BE2C (cell line): ENCODE measurements at regions not wholly inside any gene's neighbourhood (a gene's known extent, or its start where the extent isn't known, plus 50 kb on each side); places are given as distances from the start of the nearest gene placed in this dataset.

Experiments used
- DNase-seq: peaks from one replicate; pipeline ENCODE4 v3.0.0-alpha.2; 2020
- H3K27me3 ChIP-seq: fragments of 250-450 bp; sonication (Bioruptor Pico); 2 replicates; pipeline ENCODE4 v1.5.1; 2020; ENCODE audit warnings: mild to moderate bottlenecking
- H3K36me3 ChIP-seq: fragments of 250-450 bp; sonication (Bioruptor Pico); 2 replicates; pipeline ENCODE4 v1.5.1; 2020; ENCODE audit warnings: mild to moderate bottlenecking
- H3K4me1 ChIP-seq: fragments of 250-450 bp; sonication (Bioruptor Pico); 2 replicates; pipeline ENCODE4 v1.5.1; 2020
- H3K4me3 ChIP-seq: 2 replicates; pipeline ENCODE4 v1.5.1; 2011; ENCODE audit warnings: low read depth, low read length
- H3K9me3 ChIP-seq: fragments of 250-450 bp; sonication (Bioruptor Pico); 2 replicates; pipeline ENCODE4 v1.5.1; 2020
- CTCF ChIP-seq: IDR thresholded peaks from 2 replicates; pipeline ENCODE4 v1.5.1; 2012; ENCODE audit warnings: mild to moderate bottlenecking, low read depth, low read length

- Histone ChIP-seq H3K4me3 (no peak overlapping the region), H3K9me3 (no peaks in the 10 kb centered on the region), H3K27me3 (peaks cover 13% of the 10 kb centered on the region; the same call in 1 of the 2 replicates), H3K4me1 (no peaks in the 10 kb centered on the region), H3K36me3 (no peaks in the 10 kb centered on the region)
- no peak for DNase-seq
- TF ChIP-seq CTCF: no peak
These were observed 70.1 kb upstream of the MOCS2 start for GRCh38 chr5:53179691-53180090.

GRCh38 chr5:53180538-53180937 lies 71.0 kb upstream of the MOCS2 start:
- Histone ChIP-seq H3K4me1 (no peaks in the 10 kb centered on the region), H3K36me3 (no peaks in the 10 kb centered on the region), H3K4me3 (no peak overlapping the region), H3K27me3 (peaks cover 10% of the 10 kb centered on the region; the same call in 1 of the 2 replicates), H3K9me3 (no peaks in the 10 kb centered on the region)
- DNase-seq: no peak
- TF ChIP-seq CTCF: no peak

- no peak for DNase-seq
- Histone ChIP-seq H3K9me3 (no peaks in the 10 kb centered on the region), H3K27me3 (peaks cover 10% of the 10 kb centered on the region; the same call in 1 of the 2 replicates), H3K36me3 (no peaks in the 10 kb centered on the region), H3K4me1 (no peaks in the 10 kb centered on the region), H3K4me3 (no peak overlapping the region)
- TF ChIP-seq CTCF: no peak
These were observed 71.4 kb upstream of the MOCS2 start for GRCh38 chr5:53180991-53181390.

GRCh38 chr5:53183880-53184279 lies 74.3 kb upstream of the MOCS2 start:
- no peaks in the 10 kb centered on the region for H3K4me1 ChIP-seq
- no peaks in the 10 kb centered on the region for H3K36me3 ChIP-seq
- no peak for DNase-seq
- no peaks in the 10 kb centered on the region for H3K9me3 ChIP-seq
- no peak overlapping the region for H3K4me3 ChIP-seq
- TF ChIP-seq CTCF: no peak
- H3K27me3 ChIP-seq: peaks cover 2% of the 10 kb centered on the region; the same call in 1 of the 2 replicates

DNA sequence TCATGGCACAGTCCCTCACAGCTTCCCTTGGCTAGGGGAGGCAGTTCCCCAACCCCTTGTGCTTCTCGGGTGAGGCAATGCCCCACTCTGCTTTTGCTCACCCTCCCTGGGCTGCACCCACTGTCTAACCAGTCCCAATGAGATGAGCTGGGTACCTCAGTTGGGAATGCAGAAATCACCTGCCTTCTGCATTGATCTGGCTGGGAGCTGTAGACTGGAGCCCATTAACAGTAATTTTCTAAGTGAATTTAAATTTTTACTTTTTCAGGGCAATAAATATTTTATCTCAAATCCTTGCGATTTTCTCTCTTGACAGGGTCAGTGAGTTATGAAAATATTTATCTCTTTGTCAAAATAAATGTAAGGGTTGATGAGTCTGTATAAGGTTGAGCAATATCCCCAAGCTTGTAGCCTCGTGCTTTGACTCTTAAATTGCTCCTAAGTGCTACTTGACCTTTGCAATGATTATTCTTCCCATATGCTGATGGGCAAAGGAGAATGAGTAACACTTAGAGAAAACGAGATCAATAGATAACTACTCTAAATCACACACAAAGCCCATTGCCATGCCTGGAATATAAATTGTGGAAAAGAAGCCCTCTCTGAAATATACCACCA lies 82.1 kb upstream of the MOCS2 start:
- no peaks in the 10 kb centered on the region for H3K27me3 ChIP-seq
- no peak overlapping the region for H3K4me3 ChIP-seq
- H3K9me3 ChIP-seq: no peaks in the 10 kb centered on the region
- no peak for TF ChIP-seq CTCF
- H3K4me1 ChIP-seq: no peaks in the 10 kb centered on the region
- DNase-seq: no peak
- no peaks in the 10 kb centered on the region for H3K36me3 ChIP-seq

- H3K4me1 ChIP-seq: no peaks in the 10 kb centered on the region
- peaks cover 3% of the 10 kb centered on the region for H3K27me3 ChIP-seq
- DNase-seq: no peak
- no peaks in the 10 kb centered on the region for H3K9me3 ChIP-seq
- no peak for TF ChIP-seq CTCF
- H3K36me3 ChIP-seq: no peaks in the 10 kb centered on the region
- H3K4me3 ChIP-seq: no peak overlapping the region
These were observed 84.5 kb upstream of the MOCS2 start for GRCh38 chr5:53194086-53194485.
